Muscle of arm (tissue), 1 donor: ENCODE measurements at regions not wholly inside any gene's neighbourhood (a gene's known extent, or its start where the extent isn't known, plus 50 kb on each side); places are given as distances from the start of the nearest gene placed in this dataset.
A peak's percentile ranks its signal among the peaks of the same experiment; 100 is the strongest.
"Not testable (repeated sequence)": the region's sequence is repeated elsewhere in the genome, so short reads cannot be mapped to it uniquely, and the experiment has no call there.

Experiments used
- DNase-seq: peaks from one replicate; pipeline ENCODE4 v3.0.0-alpha.2; 2013

DNA sequence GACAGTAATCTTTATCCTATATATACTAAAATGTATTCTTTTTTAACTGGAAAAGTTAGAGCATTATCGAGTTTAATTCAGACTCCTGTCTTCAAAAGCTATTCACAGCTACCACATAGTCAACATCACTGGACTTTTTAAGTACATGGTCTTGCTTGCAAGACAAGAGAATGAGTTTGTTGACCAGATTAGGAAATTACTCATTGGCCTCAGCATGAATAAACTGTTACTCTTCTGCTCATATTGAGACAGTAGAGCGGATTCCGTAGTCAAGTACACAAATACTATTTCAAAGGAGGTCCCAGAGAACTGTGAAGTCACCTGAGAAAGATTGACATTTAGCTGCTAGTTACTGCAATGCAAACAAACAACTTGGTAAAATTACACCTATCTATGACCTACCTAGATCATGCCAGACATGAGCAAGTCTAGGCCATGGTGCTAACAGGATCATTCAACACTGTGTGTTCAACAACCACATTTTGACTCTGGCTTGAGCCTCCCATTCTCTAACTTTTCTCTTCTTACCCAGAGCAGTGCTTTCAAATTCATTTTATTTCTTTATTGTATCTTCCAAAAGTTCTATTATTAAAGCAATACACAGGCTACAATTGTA lies 280.9 kb downstream of the NEBL start:
- no peak for DNase-seq

DNA sequence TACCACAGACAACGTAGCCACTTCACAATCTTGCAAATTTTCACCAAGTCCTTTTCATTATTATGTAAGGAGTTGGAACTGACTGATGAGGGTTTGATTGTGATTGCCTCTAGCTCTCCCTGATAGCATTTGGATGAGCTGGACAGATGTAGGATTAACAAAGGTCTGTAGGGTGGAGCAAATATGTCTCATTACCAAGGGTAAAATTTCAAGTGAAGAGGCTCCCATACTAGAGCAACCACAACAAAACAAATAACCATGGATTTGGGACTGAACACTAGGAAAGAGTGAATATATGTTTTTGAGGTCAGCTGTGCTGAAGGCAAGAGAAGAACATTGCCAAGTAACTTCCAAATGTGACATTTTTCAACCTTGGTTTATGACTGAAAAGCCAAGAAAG lies 281.7 kb downstream of the NEBL start:
- DNase-seq, result no peak

DNA sequence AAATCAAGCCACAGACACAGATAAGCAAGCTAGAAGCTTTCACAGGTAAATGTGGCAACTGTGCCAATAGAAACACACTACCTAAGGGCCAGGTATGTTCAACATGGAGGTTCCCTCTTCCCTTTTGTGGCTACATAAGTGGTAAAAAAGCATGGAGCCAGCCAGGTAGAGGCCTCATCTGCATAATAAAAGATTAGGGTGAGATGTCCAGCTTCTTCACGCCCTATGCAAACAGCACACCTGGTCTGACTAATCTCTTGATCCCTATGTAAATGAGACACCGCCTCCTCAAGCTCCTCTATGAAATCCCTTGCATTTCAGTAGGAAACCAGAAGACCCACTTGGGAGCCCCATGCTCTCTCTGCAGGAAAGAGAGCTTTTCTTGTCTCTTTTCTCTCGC lies 282.2 kb downstream of the NEBL start:
- DNase-seq, result no peak

- no peak for DNase-seq
Observed at GRCh38 chr10:20608503-20608902, 288.6 kb downstream of the NEBL start.

DNA sequence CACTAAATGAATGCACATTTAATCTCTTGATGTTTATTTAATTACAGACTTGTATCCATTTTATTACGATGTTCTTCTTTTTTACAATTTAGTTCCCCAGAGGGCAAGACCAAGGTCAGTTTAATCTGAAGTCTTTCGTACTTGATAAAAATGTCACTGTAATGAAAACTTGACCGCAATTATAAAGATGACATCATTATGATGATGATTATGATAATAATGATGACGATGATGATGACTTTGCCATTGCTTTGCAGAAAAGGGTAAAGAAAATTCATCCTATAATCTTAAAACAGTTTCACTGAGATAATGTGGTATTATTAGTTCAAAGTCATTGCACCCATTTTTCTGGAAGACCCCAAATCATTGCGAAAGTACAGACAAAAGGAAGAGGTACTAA lies 290.1 kb downstream of the NEBL start:
- no peak for DNase-seq

GRCh38 chr10:20601941-20602461 lies 295.1 kb downstream of the NEBL start:
- DNase-seq, result no peak

- DNase-seq, result no peak
Observed at GRCh38 chr10:20598590-20598989, 298.5 kb downstream of the NEBL start.

DNA sequence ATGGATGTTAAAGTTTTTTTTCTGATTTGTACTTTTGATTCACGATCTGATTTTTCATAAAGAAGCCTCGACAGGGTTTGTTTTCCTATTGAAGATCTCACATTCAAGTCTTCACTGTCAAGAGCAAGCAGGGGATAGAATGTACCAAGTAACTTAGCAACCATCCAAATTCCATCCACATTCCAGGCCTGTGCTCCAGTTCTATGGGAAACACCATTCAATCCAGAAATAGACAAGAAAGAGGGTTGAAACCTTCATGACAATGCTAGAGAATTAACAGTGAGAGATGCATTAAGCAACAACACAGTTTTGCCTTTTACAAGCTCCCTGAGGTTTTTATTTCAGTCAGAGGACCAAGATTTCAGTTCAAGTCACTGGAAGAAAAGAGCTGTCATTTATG lies 300.2 kb downstream of the NEBL start:
- DNase-seq, result no peak

GRCh38 chr10:20596065-20596755 lies 300.9 kb downstream of the NEBL start:
- DNase-seq, result no peak

GRCh38 chr10:20593649-20594048 lies 303.5 kb downstream of the NEBL start:
- DNase-seq, result no peak

DNA sequence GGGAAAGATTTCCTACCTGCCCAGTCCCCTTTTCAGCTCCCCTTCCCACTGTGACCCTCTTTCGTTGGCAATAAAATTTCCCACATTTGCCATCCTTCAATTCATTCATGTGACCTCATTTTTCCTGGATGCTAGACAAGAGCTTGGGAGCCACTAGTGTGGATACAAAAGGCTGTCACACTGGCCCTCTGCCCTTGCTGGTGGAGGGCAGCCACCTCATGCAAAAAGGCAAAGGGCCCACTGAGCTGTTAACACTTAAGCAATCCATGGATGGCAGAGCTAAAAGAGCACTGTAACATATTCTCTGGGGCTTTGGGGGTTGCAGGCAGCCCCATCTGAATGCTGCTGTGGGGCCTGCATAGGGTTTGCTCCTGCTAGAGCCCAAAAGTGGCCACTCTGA lies 315.1 kb downstream of the NEBL start:
- DNase-seq, result no peak

GRCh38 chr10:20573924-20574323 lies 323.2 kb downstream of the NEBL start:
- DNase-seq, result no peak

DNA sequence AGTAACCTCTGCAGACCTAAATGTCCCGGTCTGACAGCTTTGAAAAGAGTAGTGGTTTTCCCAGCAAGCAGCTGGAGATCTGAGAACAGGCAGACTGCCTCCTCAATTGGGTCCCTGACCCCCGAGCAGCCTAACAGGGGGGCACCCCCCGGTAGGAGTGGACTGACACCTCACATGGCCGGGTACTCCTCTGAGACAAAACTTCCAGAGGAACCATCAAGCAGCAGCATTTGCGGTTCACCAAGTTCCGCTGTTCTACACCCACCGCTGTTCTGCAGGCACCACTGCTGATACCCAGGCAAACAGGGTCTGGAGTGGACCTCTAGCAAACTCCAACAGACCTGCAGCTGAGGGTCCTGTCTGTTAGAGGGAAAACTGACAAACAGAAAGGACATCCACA lies 341.1 kb downstream of the NEBL start:
- DNase-seq, result not testable (repeated sequence)

DNA sequence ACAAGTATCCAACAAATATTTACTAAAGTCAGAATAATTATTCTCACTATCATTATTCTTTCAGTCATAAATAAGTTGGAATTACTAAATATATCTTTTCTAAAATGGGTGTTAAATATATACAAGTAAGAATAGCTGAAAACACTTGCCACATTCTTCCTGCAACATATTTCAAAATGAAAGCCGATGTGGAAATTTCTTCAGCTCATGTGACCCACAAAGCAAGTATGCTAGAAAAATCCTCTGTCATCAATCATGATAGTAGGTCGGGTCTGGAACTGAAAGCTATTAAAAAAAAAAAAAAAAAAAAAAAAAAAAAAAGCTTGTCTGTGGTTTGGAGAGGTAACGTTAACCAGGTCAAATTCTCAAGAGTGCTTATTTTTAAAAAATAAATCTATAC lies 344.7 kb downstream of the NEBL start:
- DNase-seq, result no peak

- DNase-seq, result no peak
Observed at GRCh38 chr10:20551761-20552160, 345.4 kb downstream of the NEBL start.

GRCh38 chr10:20535897-20536881 lies 360.9 kb downstream of the NEBL start:
- peak; percentile 14 for DNase-seq

- DNase-seq, result not testable (repeated sequence)
Observed at GRCh38 chr10:20531241-20531883, 365.7 kb downstream of the NEBL start.

GRCh38 chr10:20521186-20521585 lies 375.9 kb downstream of the NEBL start:
- no peak for DNase-seq

- no peak for DNase-seq
Observed at GRCh38 chr10:20515654-20516053, 381.5 kb downstream of the NEBL start.

- DNase-seq, result no peak
Observed at GRCh38 chr10:20512631-20513030, 384.5 kb downstream of the NEBL start.

- DNase-seq, result no peak
Observed at GRCh38 chr10:20508921-20509320, 388.2 kb downstream of the NEBL start.
